ENCODE measurements at regions not wholly inside any gene's neighbourhood (a gene's known extent, or its start where the extent isn't known, plus 50 kb on each side); places are given as distances from the start of the nearest gene placed in this dataset.

DNA sequence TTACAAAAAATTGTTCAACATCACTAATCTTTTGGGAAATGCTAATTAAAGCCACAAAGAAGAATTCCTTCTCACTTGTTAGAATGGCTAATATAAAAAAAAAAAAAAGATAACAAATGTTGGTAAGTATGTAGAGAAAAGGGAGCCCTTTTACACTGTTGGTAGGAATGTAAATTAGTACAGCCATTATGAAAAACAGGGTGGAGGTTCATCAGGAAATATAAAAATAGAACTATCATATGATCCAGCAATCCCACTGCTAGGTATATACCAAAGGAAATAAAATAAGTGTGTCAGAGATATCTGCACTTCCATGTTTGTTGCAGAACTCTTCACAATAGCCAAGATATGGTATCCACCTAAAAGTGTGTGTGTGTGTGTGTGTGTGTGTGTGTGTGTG, 83.5 kb upstream of the RGMB start:
- TF ChIP-seq CTCF (IDR thresholded peaks at IDR 0.05): no peak

DNA sequence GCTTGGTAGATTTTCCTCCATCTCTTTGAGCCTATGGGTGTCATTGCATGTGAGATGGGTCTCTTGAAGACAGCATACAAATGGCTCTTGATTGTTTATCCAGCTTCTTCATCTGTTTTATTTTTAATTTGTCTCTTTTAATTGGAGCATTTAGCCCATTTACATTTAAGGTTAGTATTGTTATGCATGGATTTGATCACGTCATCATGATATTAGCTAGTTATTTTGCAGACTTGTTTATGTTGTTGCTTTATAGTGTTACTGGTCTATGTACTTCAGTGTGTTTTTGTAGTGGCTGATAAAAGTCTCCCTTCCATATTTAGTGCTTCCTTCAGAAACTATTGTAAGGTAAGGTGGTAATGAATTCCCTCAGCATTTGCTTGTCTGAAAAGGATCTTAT, 78.6 kb upstream of the RGMB start:
- TF ChIP-seq CTCF (IDR thresholded peaks at IDR 0.05): no peak

DNA sequence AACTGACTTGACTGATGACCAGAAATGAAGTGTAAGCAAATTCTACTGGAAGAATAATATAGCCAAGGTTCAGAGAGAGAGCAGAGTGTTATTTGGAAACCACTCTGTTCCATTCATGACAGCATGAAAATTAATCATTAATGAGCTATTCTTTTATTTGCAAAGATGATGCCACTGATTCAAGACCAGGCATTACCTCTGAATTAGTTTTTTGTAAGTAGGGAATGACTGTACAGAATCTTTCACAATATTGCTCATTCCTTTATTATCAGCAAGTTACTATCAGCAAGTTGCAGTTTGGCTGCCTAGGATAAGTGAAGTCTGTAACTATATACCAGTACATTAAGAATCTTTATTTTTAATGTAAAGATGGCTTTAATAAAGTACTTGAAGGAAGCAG, 75.1 kb upstream of the RGMB start:
- TF ChIP-seq CTCF (IDR thresholded peaks at IDR 0.05): no peak

- no peak for TF ChIP-seq CTCF (IDR thresholded peaks at IDR 0.05)
These were observed 72.7 kb upstream of the RGMB start for GRCh38 chr5:98700730-98701129.

DNA sequence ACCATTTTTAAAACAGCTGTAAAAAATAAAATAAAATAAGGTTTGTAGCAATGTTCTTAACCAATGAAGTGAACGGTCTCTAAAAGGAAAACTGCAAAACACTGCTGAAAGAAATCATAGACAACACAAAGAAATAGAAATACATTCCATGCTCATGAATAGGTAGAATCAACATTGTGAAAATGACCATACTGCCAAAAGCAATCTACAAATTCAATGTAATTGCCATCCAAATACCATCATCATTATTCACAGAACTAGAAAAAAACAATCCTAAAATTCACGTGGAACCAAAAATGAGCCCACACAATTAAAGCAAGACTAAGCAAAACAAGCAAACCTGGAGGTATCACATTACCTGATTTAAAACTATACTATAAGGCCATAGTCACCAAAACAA, 67.6 kb upstream of the RGMB start:
- TF ChIP-seq CTCF (IDR thresholded peaks at IDR 0.05): no peak

GRCh38 chr5:98709681-98710080, 63.8 kb upstream of the RGMB start:
- TF ChIP-seq CTCF (IDR thresholded peaks at IDR 0.05): no peak

- no peak for TF ChIP-seq CTCF (IDR thresholded peaks at IDR 0.05)
These were observed 60.4 kb upstream of the RGMB start for GRCh38 chr5:98713027-98713426.

DNA sequence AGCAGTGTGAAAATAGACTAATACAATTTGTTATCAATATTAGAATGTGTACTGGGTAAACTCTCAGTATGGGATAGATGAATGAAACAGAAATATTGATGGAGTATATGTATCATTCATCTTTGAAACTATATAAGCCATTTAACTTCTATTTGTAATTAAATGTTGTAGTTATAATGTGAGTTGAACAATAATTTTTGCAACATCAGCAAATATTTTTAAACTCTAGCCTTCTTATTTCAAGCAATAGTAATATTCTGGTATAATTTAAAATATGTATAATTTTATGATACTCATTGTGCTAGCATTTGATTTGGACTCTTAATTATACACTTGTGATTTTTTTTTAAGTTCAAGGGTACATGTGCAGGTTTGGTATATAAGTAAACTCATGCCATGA, 59.6 kb upstream of the RGMB start:
- TF ChIP-seq CTCF (IDR thresholded peaks at IDR 0.05): no peak
